IMR-90 (cell line): ENCODE measurements at regions not wholly inside any gene's neighbourhood (a gene's known extent, or its start where the extent isn't known, plus 50 kb on each side); places are given as distances from the start of the nearest gene placed in this dataset.
"Not testable (repeated sequence)": the region's sequence is repeated elsewhere in the genome, so short reads cannot be mapped to it uniquely, and the experiment has no call there.

ENCODE experiments used
- ATAC-seq: fragments of 200-7000 bp; cut with Tn5 transposase; 2 replicates; pipeline ENCODE4 v1.9.1; 2020; ENCODE audit warnings: low read depth, mild to moderate bottlenecking, moderate library complexity
- BruUV-seq: library from RNA; stranded (reverse); fragments of 400-500 nt; replicated peaks from 2 replicates; lab custom pipeline; 2021; lab: Mats Ljungman, UMichigan
- CTCF ChIA-PET: fragments of 300-600 bp; formaldehyde crosslinking; extraction: SDS; loops from one replicate; lab custom pipeline; 2021; ENCODE audit warnings: antibody characterized with exemption; lab: Yijun Ruan, JAX
- POLR2A ChIA-PET: fragments of 300-600 bp; sonication (Branson Sonifier 250); formaldehyde crosslinking; loops from one replicate; lab custom pipeline; 2022; ENCODE audit warnings: antibody characterized with exemption; ENCODE audit not compliant: unreplicated experiment; lab: Charles Lee
- DNase-seq: peaks from one replicate; pipeline ENCODE4 v3.0.0; 2013
- H2AFZ ChIP-seq: replicated peaks from 2 replicates; pipeline ENCODE3; 2013; ENCODE audit warnings: low read length, mild to moderate bottlenecking; ENCODE audit not compliant: poor library complexity
- H2AK5ac ChIP-seq: 2 replicates; pipeline ENCODE4 v1.6.1; 2013; ENCODE audit warnings: low read depth, low read length, inconsistent platforms
- H2AK9ac ChIP-seq: replicated peaks from 2 replicates; pipeline ENCODE3; 2013; ENCODE audit warnings: mild to moderate bottlenecking, low read depth, low read length, moderate library complexity; ENCODE audit not compliant: poor library complexity
- H2BK120ac ChIP-seq: 2 replicates; pipeline ENCODE4 v1.6.1; 2013; ENCODE audit warnings: low read depth, low read length, inconsistent platforms
- H2BK15ac ChIP-seq: 3 replicates; pipeline ENCODE4 v1.6.1; 2013; ENCODE audit warnings: low read depth, low read length, inconsistent platforms
- H2BK20ac ChIP-seq: 2 replicates; pipeline ENCODE4 v1.6.1; 2013; ENCODE audit warnings: low read depth, mild to moderate bottlenecking, inconsistent platforms, low read length, moderate library complexity
- H2BK5ac ChIP-seq: 2 replicates; pipeline ENCODE4 v1.6.1; 2013; ENCODE audit warnings: mild to moderate bottlenecking, low read depth, low read length, inconsistent platforms; ENCODE audit not compliant: poor library complexity, severe bottlenecking
- H3K14ac ChIP-seq: replicated peaks from 2 replicates; pipeline ENCODE4 v1.6.1; 2013; ENCODE audit warnings: low read depth, low read length, inconsistent platforms
- H3K18ac ChIP-seq: 2 replicates; pipeline ENCODE4 v1.6.1; 2013; ENCODE audit warnings: low read depth, low read length, control low read depth
- H3K23ac ChIP-seq: 2 replicates; pipeline ENCODE4 v1.6.1; 2013; ENCODE audit warnings: low read depth, low read length, inconsistent platforms
- H3K27ac ChIP-seq: 2 replicates; pipeline ENCODE4 v1.5.1; 2013; ENCODE audit warnings: mild to moderate bottlenecking, control low read depth, low read length; ENCODE audit not compliant: insufficient read depth
- H3K27me3 ChIP-seq: 2 replicates; pipeline ENCODE4 v1.6.1; 2013; ENCODE audit warnings: low read length; ENCODE audit not compliant: control insufficient read depth, insufficient read depth
- H3K36me3 ChIP-seq: 2 replicates; pipeline ENCODE4 v1.6.1; 2013; ENCODE audit warnings: low read length, mixed read lengths; ENCODE audit not compliant: control insufficient read depth, insufficient read depth
- H3K4ac ChIP-seq: 2 replicates; pipeline ENCODE4 v1.6.1; 2013; ENCODE audit warnings: low read depth, low read length, inconsistent platforms
- H3K4me1 ChIP-seq: 2 replicates; pipeline ENCODE4 v1.6.1; 2013; ENCODE audit warnings: low read length, mixed read lengths; ENCODE audit not compliant: control insufficient read depth, insufficient read depth
- H3K4me2 ChIP-seq: 2 replicates; pipeline ENCODE4 v1.6.1; 2013; ENCODE audit warnings: low read depth, mild to moderate bottlenecking, control low read depth, low read length, moderate library complexity
- H3K4me3 ChIP-seq: 2 replicates; pipeline ENCODE4 v1.5.1; 2013; ENCODE audit warnings: low read depth, mild to moderate bottlenecking, control low read depth, low read length, moderate library complexity; ENCODE audit not compliant: insufficient read depth
- H3K56ac ChIP-seq: 2 replicates; pipeline ENCODE4 v1.6.1; 2013; ENCODE audit warnings: low read length, inconsistent platforms; ENCODE audit not compliant: insufficient read depth; ENCODE audit errors: extremely low read depth
- H3K79me1 ChIP-seq, 2 experiments: 2 replicates each; pipeline ENCODE4 v1.6.1; 2013; ENCODE audit warnings: low read length in 2 of 2, inconsistent platforms in 1 of 2, low read depth in 1 of 2
- H3K9ac ChIP-seq: 2 replicates; pipeline ENCODE4 v1.6.1; 2013; ENCODE audit warnings: low read depth, low read length, control low read depth
- H3K9me1 ChIP-seq: 2 replicates; pipeline ENCODE4 v1.6.1; 2013; ENCODE audit warnings: low read length, inconsistent platforms; ENCODE audit not compliant: insufficient read depth
- H3K9me3 ChIP-seq: 2 replicates; pipeline ENCODE4 v1.6.1; 2013; ENCODE audit warnings: low read length; ENCODE audit not compliant: control insufficient read depth, insufficient read depth
- H4K20me1 ChIP-seq: 2 replicates; pipeline ENCODE4 v1.6.1; 2013; ENCODE audit warnings: low read length, inconsistent platforms; ENCODE audit not compliant: insufficient read depth
- H4K5ac ChIP-seq: 2 replicates; pipeline ENCODE4 v1.6.1; 2013; ENCODE audit warnings: mild to moderate bottlenecking, low read depth, low read length, control low read depth
- H4K8ac ChIP-seq, 2 experiments: 2 replicates each; pipeline ENCODE4 v1.6.1; 2013; ENCODE audit warnings: low read depth in 2 of 2, low read length in 2 of 2, control low read depth in 1 of 2, inconsistent platforms in 1 of 2
- H4K91ac ChIP-seq: 2 replicates; pipeline ENCODE4 v1.6.1; 2013; ENCODE audit warnings: low read depth, low read length, inconsistent platforms; ENCODE audit not compliant: insufficient read depth
- USF2 ChIP-seq: fragments of 150-350 bp; IDR thresholded peaks from 2 replicates; pipeline ENCODE4 v1.6.1; 2017; ENCODE audit warnings: mild to moderate bottlenecking, antibody characterized with exemption, low read length, low read depth
- WGBS, 2 experiments: methylation state at CpG; one replicate each; pipeline versions ENCODE4 v1.1.5 to v1.1.7; 2013; ENCODE audit warnings: missing lambda C conversion rate in 2 of 2; ENCODE audit not compliant: insufficient read length in 1 of 2; ENCODE audit errors: extremely low coverage in 2 of 2; 5-methylcytosine and 5-hydroxymethylcytosine counted together
- dilution Hi-C: fragments of 300-500 bp; cut with HindIII; formaldehyde crosslinking; loops from one replicate; pipeline ENCODE4 v1.14.3; 2018; ENCODE audit warnings: low sequenced_read_pairs; ENCODE audit not compliant: unreplicated experiment
- in situ Hi-C: fragments of 300-500 bp; cut with MboI; formaldehyde crosslinking; loops from 3 replicates; pipeline ENCODE4 v1.14.3; 2019; ENCODE audit warnings: low sequenced_read_pairs, inconsistent platforms, mixed read lengths
- intact Hi-C: fragments of 100-400 bp; cut with micrococcal nuclease; formaldehyde crosslinking; loops from 2 replicates; pipeline ENCODE4 v1.10.0; 2022

- Histone ChIP-seq H3K9ac (no peak overlapping the region), H4K5ac (no peak overlapping the region), H3K56ac (no peak overlapping the region), H2AFZ (no peak overlapping the region), H3K14ac (no peak overlapping the region), H3K4ac (no peak overlapping the region), H4K8ac (no peak overlapping the region), H3K9me1 (no peaks in the 10 kb centered on the region), H2BK5ac (no peak overlapping the region), H3K36me3 (no peaks in the 10 kb centered on the region), H2AK5ac (no peak overlapping the region), H3K18ac (no peak overlapping the region), H3K9me3 (peaks cover 9% of the 10 kb centered on the region), H4K91ac (no peak overlapping the region), H4K20me1 (no peaks in the 10 kb centered on the region), H3K4me2 (no peak overlapping the region), H3K23ac (no peak overlapping the region), H2BK20ac (no peak overlapping the region), H2BK120ac (no peak overlapping the region), H3K4me3 (no peak overlapping the region), H3K27ac (no peak overlapping the region), H2BK15ac (no peak overlapping the region), H2AK9ac (no peak overlapping the region), H3K79me1 (no peaks in the 10 kb centered on the region), H3K4me1 (no peaks in the 10 kb centered on the region), H3K27me3 (no peaks in the 10 kb centered on the region)
- ChIA-PET CTCF (no interaction called here), POLR2A (interaction anchor here (0.6 kb wide), 1 partner anchor 133 kb away, joined by 5 read pairs; no protein-coding TSS in a partner anchor)
- TF ChIP-seq USF2, result no peak
- intact Hi-C loops (no loop called here), dilution Hi-C loops (no loop called here), in situ Hi-C loops (no loop called here)
- BruUV-seq, result no TSS peak
- DNase-seq (no peak), ATAC-seq (no peak)
- no CpG with 5 or more reads among the region's 3 CpGs for WGBS, 2 experiments
Observed at GRCh38 chr3:3351226-3351625, 171.7 kb upstream of the CRBN start.

GRCh38 chr3:3347056-3347455 is 167.6 kb upstream of the CRBN start:
- ATAC-seq, H3K9me1 ChIP-seq, H3K4me3 ChIP-seq, H3K9ac ChIP-seq, H3K56ac ChIP-seq, H2AFZ ChIP-seq, H2BK5ac ChIP-seq, CTCF ChIA-PET, H2BK15ac ChIP-seq, H3K4ac ChIP-seq, H3K4me1 ChIP-seq, H4K8ac ChIP-seq, H3K4me2 ChIP-seq, H4K91ac ChIP-seq, intact Hi-C loops, H3K14ac ChIP-seq, H3K36me3 ChIP-seq, H3K18ac ChIP-seq, H2BK120ac ChIP-seq, H4K20me1 ChIP-seq, BruUV-seq, H3K23ac ChIP-seq, in situ Hi-C loops, H2AK5ac ChIP-seq, H3K27ac ChIP-seq, DNase-seq, H4K5ac ChIP-seq, H3K9me3 ChIP-seq, H2AK9ac ChIP-seq, dilution Hi-C loops, H3K27me3 ChIP-seq, H3K79me1 ChIP-seq, H2BK20ac ChIP-seq, POLR2A ChIA-PET: not testable (repeated sequence)
- no CpG with 5 or more reads among the region's 2 CpGs for WGBS, 2 experiments
